ENCODE measurements at regions not wholly inside any gene's neighbourhood (a gene's known extent, or its start where the extent isn't known, plus 50 kb on each side); places are given as distances from the start of the nearest gene placed in this dataset.

GRCh38 chr15:46471096-46471495 lies 836.3 kb downstream of the SQOR start:
- TF ChIP-seq CTCF (IDR thresholded peaks at IDR 0.05): no peak
- H3K4me3 ChIP-seq: no peak overlapping the region
- no peak for DNase-seq (ENCODE audit: low spot score)
- no peak overlapping the region for H3K27ac ChIP-seq

- DNase-seq (ENCODE audit: low spot score): no peak
- no peak for TF ChIP-seq CTCF (IDR thresholded peaks at IDR 0.05)
- Histone ChIP-seq H3K4me3 (no peak overlapping the region), H3K27ac (no peak overlapping the region)
Observed at GRCh38 chr15:46489276-46489675, 854.4 kb downstream of the SQOR start.

GRCh38 chr15:46496491-46497115 lies 861.8 kb downstream of the SQOR start:
- no peak for DNase-seq (ENCODE audit: low spot score)
- Histone ChIP-seq H3K27ac (no peak overlapping the region), H3K4me3 (no peak overlapping the region)
- TF ChIP-seq CTCF (IDR thresholded peaks at IDR 0.05): no peak

- DNase-seq (ENCODE audit: low spot score): no peak
- no peak for TF ChIP-seq CTCF (IDR thresholded peaks at IDR 0.05)
Observed at GRCh38 chr15:46502667-46503066, 867.8 kb downstream of the SQOR start.

GRCh38 chr15:46518381-46518780 lies 883.6 kb downstream of the SQOR start:
- no peak for TF ChIP-seq CTCF (IDR thresholded peaks at IDR 0.05)
- DNase-seq (ENCODE audit: low spot score): no peak
- no peak overlapping the region for H3K27ac ChIP-seq
- H3K4me3 ChIP-seq: no peak overlapping the region

More at GRCh38 chr15:46502667-46503066, 867.8 kb downstream of the SQOR start:
- Histone ChIP-seq H3K4me3 (no peak overlapping the region), H3K27ac (no peak overlapping the region)

GRCh38 chr15:46523701-46524100 lies 888.9 kb downstream of the SQOR start:
- no peak for TF ChIP-seq CTCF (IDR thresholded peaks at IDR 0.05)
- H3K4me3 ChIP-seq: no peak overlapping the region
- H3K27ac ChIP-seq: no peak overlapping the region
- DNase-seq (ENCODE audit: low spot score): no peak

GRCh38 chr15:46525984-46526725 lies 891.3 kb downstream of the SQOR start:
- no peak overlapping the region for H3K27ac ChIP-seq
- no peak for DNase-seq (ENCODE audit: low spot score)
- TF ChIP-seq CTCF (IDR thresholded peaks at IDR 0.05): no peak
- no peak overlapping the region for H3K4me3 ChIP-seq

Data from coronary artery (tissue), 2 donors.